Heart left ventricle (tissue), 16 donors: ENCODE measurements at regions not wholly inside any gene's neighbourhood (a gene's known extent, or its start where the extent isn't known, plus 50 kb on each side); places are given as distances from the start of the nearest gene placed in this dataset.

Experiments used
- ATAC-seq, 4 donors: fragments of 200-7000 bp; cut with Tn5 transposase; one replicate each; pipeline ENCODE4 v1.9.1; 2020 to 2022; ENCODE audit warnings: moderate library complexity in 4 of 4, mild to moderate bottlenecking in 3 of 4, moderate number of reproducible peaks in 1 of 4
- DNase-seq, 5 donors: peaks; one replicate each; pipeline ENCODE4 v3.0.0-alpha.2; 2020
- H3K27ac ChIP-seq, 12 donors: fragments of 200-600 bp; sonication (generic) in 4 of 12; one replicate each; pipeline versions ENCODE4 v1.5.0 to v1.8.0; 2016 to 2022; ENCODE audit warnings: mild to moderate bottlenecking in 2 of 12
- H3K27me3 ChIP-seq, 9 donors: fragments of 200-600 bp; sonication (generic) in 2 of 9; one replicate each; pipeline versions ENCODE4 v1.5.1 to v1.8.0; 2016 to 2022; ENCODE audit warnings: mild to moderate bottlenecking in 3 of 9
- H3K36me3 ChIP-seq, 9 donors: fragments of 200-600 bp; sonication (generic) in 2 of 9; one replicate each; pipeline versions ENCODE4 v1.5.0 to v1.8.0; 2018 to 2022; ENCODE audit warnings: mild to moderate bottlenecking in 2 of 9
- H3K4me1 ChIP-seq, 12 donors: fragments of 200-600 bp; sonication (generic) in 4 of 12; one replicate each; pipeline versions ENCODE4 v1.5.0 to v1.8.0; 2016 to 2022; ENCODE audit warnings: mild to moderate bottlenecking in 3 of 12
- H3K4me3 ChIP-seq, 12 donors: fragments of 200-600 bp; sonication (generic) in 4 of 12; one replicate each; pipeline versions ENCODE4 v1.5.0 to v1.8.0; 2017 to 2022; ENCODE audit warnings: mild to moderate bottlenecking in 9 of 12, moderate library complexity in 4 of 12
- H3K9me3 ChIP-seq, 12 donors: fragments of 200-600 bp; sonication (generic) in 4 of 12; one replicate each; pipeline versions ENCODE4 v1.5.0 to v1.8.0; 2016 to 2022; ENCODE audit warnings: mild to moderate bottlenecking in 1 of 12
- CTCF ChIP-seq, 12 donors: fragments of 200-600 bp; sonication (generic) in 4 of 12; IDR thresholded peaks; one replicate each; pipeline versions ENCODE4 v1.5.0 to v1.8.0; 2018 to 2022; ENCODE audit warnings: antibody characterized with exemption in 12 of 12, mild to moderate bottlenecking in 5 of 12
- POLR2A ChIP-seq, 2 donors: fragments of 450-650 bp; IDR thresholded peaks; one replicate each; pipeline ENCODE4 v1.6.1; 2017; ENCODE audit warnings: antibody characterized with exemption in 2 of 2, mild to moderate bottlenecking in 2 of 2, moderate library complexity in 2 of 2
- WGBS, 4 donors: extraction: QIAGEN DNeasy Blood & Tissue Kit in 2 of 4; methylation state at CpG; one replicate each; pipeline versions ENCODE4 v1.1.5 to v1.1.7; 2013 to 2018; 5-methylcytosine and 5-hydroxymethylcytosine counted together
- intact Hi-C, 10 donors: fragments of 100-400 bp; cut with DNase I; formaldehyde crosslinking; loops; one replicate each; pipeline versions ENCODE4 v1.11.1 to v1.14.2; 2022
- donor health status: ischemic (EF 13 %, LVEDD 7.1; RV severe dilation, severe dysfunction).
- donor health status: healthy with polysubstance abuse.
- donor health status: DM: no; HTN: yes; CAD: no.
- donor health status: DM: no; HTN: no; CAD: no.
- donor health status: ischemic (EF 25% LVEDD 6.9; RV normal size, moderate dysfunction).
- donor health status: ischemic (EF 25% LVEDD 5.7; RV mildly dilated, moderate dysfunction).
- donor health status: healthy.
- donor health status: DM: yes; HTN: yes; CAD: no.
- donor health status: ischemic (EF 35%, LVEDD 5.7; RV mildly dilated, moderate dysfunction).
- donor health status: nonischemic (EF 11% LVEDD 7.7; RV severe dilation, severe dysfunction).
- donor health status: DM: yes; HTN: yes; CAD: no.
- donor health status: PGD.
- donor health status: ischemic (EF 29% LVEDD 5.4; RV normal size, mild dysfunction).
- donor health status: nonischemic (EF 23%, LVEDD 6.1; RV moderate dilation, normal function).

GRCh38 chr9:88826771-88827181 lies 164.5 kb upstream of the S1PR3 start:
- Histone ChIP-seq H3K4me3 (no peak overlapping the region), H3K27me3 (peaks cover 0 to 78% (median 0%) of the 10 kb centered on the region in 9 donors), H3K36me3 (no peaks in the 10 kb centered on the region), H3K27ac (no peak overlapping the region), H3K9me3 (no peaks in the 10 kb centered on the region), H3K4me1 (peaks cover 0 to 18% (median 10%) of the 10 kb centered on the region in 12 donors)
- intact Hi-C loops = no loop called here
- 83 to 96% (median 89%) methylated on average over 1 of the region's 1 CpG for WGBS, 4 donors
- TF ChIP-seq CTCF (IDR thresholded peaks at IDR 0.05) = no peak
- TF ChIP-seq POLR2A (IDR thresholded peaks at IDR 0.05) = no peak
- DNase-seq (no peak), ATAC-seq (no peak)

- intact Hi-C loops = no loop called here
- DNase-seq (no peak), ATAC-seq (peak in 1 of 4 donors; percentile 12)
- H3K27me3 ChIP-seq = peaks cover 0 to 90% (median 0%) of the 10 kb centered on the region in 9 donors
- WGBS, 4 donors = 62 to 74% (median 69%) methylated on average over 8 of the region's 8 CpGs
- no peak overlapping the region for H3K4me3 ChIP-seq
- H3K9me3 ChIP-seq = no peaks in the 10 kb centered on the region
- H3K4me1 ChIP-seq = peaks cover 0 to 24% (median 10%) of the 10 kb centered on the region in 12 donors
- peak overlapping the region in 5 of 12 donors; percentile 13 to 34 (median 24) for H3K27ac ChIP-seq
- no peaks in the 10 kb centered on the region for H3K36me3 ChIP-seq
- no peak for TF ChIP-seq POLR2A (IDR thresholded peaks at IDR 0.05)
- TF ChIP-seq CTCF (IDR thresholded peaks at IDR 0.05) = no peak
Observed at GRCh38 chr9:88828018-88828417, 163.2 kb upstream of the S1PR3 start.

GRCh38 chr9:88828492-88828974 lies 162.7 kb upstream of the S1PR3 start:
- TF ChIP-seq CTCF (IDR thresholded peaks at IDR 0.05) (no peak), POLR2A (IDR thresholded peaks at IDR 0.05) (no peak)
- no peak for DNase-seq
- Histone ChIP-seq H3K36me3 (no peaks in the 10 kb centered on the region), H3K4me1 (peaks cover 0 to 24% (median 11%) of the 10 kb centered on the region in 12 donors), H3K4me3 (no peak overlapping the region), H3K9me3 (no peaks in the 10 kb centered on the region), H3K27ac (peak overlapping the region in 1 of 12 donors; percentile 34), H3K27me3 (peaks cover 0 to 91% (median 0%) of the 10 kb centered on the region in 9 donors)
- intact Hi-C loops = no loop called here
- WGBS, 4 donors = 64 to 78% (median 68%) methylated on average over 4 of the region's 4 CpGs
- ATAC-seq = peak in 3 of 4 donors; percentile 8 to 30 (median 24)

- no peak overlapping the region for H3K4me3 ChIP-seq
- intact Hi-C loops = no loop called here
- ATAC-seq (no peak), DNase-seq (no peak)
- H3K27me3 ChIP-seq = peaks cover 0 to 93% (median 0%) of the 10 kb centered on the region in 9 donors
- WGBS, 4 donors = 86 to 91% (median 87%) methylated on average over 6 of the region's 6 CpGs
- no peaks in the 10 kb centered on the region for H3K9me3 ChIP-seq
- no peaks in the 10 kb centered on the region for H3K36me3 ChIP-seq
- H3K27ac ChIP-seq = no peak overlapping the region
- H3K4me1 ChIP-seq = peaks cover 0 to 28% (median 11%) of the 10 kb centered on the region in 12 donors
- no peak for TF ChIP-seq CTCF (IDR thresholded peaks at IDR 0.05)
- no peak for TF ChIP-seq POLR2A (IDR thresholded peaks at IDR 0.05)
Observed at GRCh38 chr9:88829276-88829675, 162.0 kb upstream of the S1PR3 start.
